Panc1 (cell line): ENCODE measurements at regions not wholly inside any gene's neighbourhood (a gene's known extent, or its start where the extent isn't known, plus 50 kb on each side); places are given as distances from the start of the nearest gene placed in this dataset.

Experiments
- POLR2AphosphoS5 ChIP-seq: IDR thresholded peaks from 2 replicates; pipeline ENCODE4 v1.6.1; 2012; ENCODE audit warnings: mild to moderate bottlenecking, low read depth, low read length, moderate library complexity
- TCF7L2 ChIP-seq: IDR thresholded peaks from 2 replicates; pipeline ENCODE4 v1.6.1; 2011; ENCODE audit warnings: mild to moderate bottlenecking, low read depth, low read length, inconsistent platforms
- TF ChIP-seq, protein P1 (sequence below), 2 experiments: IDR thresholded peaks; 2 replicates each; pipeline ENCODE4 v1.6.1; 2011 to 2012; ENCODE audit warnings: low read depth in 2 of 2, control low read depth in 1 of 2, low read length in 1 of 2, mild to moderate bottlenecking in 1 of 2, moderate library complexity in 1 of 2; ENCODE audit not compliant: insufficient read depth in 1 of 2
- TF ChIP-seq, protein P2 (sequence below): fragments of 450-650 bp; IDR thresholded peaks from 2 replicates; pipeline ENCODE4 v1.5.1; 2017; ENCODE audit warnings: mild to moderate bottlenecking

DNA sequence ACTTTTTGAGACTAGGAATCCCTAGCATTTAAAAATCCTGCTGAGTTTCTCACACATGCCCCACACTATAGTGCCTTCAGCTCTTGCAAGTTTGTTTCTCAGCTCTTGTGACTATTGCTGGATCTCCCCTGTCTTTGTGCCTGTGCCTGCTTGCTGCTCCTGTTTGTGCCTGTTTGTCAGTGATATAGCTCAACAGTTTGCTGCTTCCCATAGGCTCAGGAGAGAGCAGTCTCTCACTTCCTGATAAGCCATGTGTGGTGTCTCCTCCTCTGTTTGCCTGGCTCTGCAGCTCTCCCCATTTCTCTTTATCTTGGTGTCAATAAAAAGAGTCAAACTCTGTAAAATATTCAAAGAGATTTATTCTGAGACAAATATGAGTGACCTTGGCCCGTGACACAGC is 259.8 kb upstream of the CLNK start:
- TF ChIP-seq, protein P1, sequence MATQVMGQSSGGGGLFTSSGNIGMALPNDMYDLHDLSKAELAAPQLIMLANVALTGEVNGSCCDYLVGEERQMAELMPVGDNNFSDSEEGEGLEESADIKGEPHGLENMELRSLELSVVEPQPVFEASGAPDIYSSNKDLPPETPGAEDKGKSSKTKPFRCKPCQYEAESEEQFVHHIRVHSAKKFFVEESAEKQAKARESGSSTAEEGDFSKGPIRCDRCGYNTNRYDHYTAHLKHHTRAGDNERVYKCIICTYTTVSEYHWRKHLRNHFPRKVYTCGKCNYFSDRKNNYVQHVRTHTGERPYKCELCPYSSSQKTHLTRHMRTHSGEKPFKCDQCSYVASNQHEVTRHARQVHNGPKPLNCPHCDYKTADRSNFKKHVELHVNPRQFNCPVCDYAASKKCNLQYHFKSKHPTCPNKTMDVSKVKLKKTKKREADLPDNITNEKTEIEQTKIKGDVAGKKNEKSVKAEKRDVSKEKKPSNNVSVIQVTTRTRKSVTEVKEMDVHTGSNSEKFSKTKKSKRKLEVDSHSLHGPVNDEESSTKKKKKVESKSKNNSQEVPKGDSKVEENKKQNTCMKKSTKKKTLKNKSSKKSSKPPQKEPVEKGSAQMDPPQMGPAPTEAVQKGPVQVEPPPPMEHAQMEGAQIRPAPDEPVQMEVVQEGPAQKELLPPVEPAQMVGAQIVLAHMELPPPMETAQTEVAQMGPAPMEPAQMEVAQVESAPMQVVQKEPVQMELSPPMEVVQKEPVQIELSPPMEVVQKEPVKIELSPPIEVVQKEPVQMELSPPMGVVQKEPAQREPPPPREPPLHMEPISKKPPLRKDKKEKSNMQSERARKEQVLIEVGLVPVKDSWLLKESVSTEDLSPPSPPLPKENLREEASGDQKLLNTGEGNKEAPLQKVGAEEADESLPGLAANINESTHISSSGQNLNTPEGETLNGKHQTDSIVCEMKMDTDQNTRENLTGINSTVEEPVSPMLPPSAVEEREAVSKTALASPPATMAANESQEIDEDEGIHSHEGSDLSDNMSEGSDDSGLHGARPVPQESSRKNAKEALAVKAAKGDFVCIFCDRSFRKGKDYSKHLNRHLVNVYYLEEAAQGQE (IDR thresholded peaks at IDR 0.05; ENCODE audit: insufficient read depth in 1 of 2, low read depth in 2 of 2, low read length in 1 of 2), result no peak
- TF ChIP-seq, protein P2, sequence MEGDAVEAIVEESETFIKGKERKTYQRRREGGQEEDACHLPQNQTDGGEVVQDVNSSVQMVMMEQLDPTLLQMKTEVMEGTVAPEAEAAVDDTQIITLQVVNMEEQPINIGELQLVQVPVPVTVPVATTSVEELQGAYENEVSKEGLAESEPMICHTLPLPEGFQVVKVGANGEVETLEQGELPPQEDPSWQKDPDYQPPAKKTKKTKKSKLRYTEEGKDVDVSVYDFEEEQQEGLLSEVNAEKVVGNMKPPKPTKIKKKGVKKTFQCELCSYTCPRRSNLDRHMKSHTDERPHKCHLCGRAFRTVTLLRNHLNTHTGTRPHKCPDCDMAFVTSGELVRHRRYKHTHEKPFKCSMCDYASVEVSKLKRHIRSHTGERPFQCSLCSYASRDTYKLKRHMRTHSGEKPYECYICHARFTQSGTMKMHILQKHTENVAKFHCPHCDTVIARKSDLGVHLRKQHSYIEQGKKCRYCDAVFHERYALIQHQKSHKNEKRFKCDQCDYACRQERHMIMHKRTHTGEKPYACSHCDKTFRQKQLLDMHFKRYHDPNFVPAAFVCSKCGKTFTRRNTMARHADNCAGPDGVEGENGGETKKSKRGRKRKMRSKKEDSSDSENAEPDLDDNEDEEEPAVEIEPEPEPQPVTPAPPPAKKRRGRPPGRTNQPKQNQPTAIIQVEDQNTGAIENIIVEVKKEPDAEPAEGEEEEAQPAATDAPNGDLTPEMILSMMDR, result no peak
- TF ChIP-seq POLR2AphosphoS5 (no peak), TCF7L2 (no peak)
